ENCODE measurements at regions not wholly inside any gene's neighbourhood (a gene's known extent, or its start where the extent isn't known, plus 50 kb on each side); places are given as distances from the start of the nearest gene placed in this dataset.

- no peak for TF ChIP-seq CTCF (IDR thresholded peaks at IDR 0.05)
- no peak for TF ChIP-seq POLR2A (IDR thresholded peaks at IDR 0.05)
Observed at GRCh38 chr5:60372786-60373185, 327.2 kb downstream of the DEPDC1B start.
